ENCODE measurements at regions not wholly inside any gene's neighbourhood (a gene's known extent, or its start where the extent isn't known, plus 50 kb on each side); places are given as distances from the start of the nearest gene placed in this dataset.

GRCh38 chrX:5278908-5279307 is 949.8 kb downstream of the NLGN4X start:
- no peak for DNase-seq

- DNase-seq = no peak
Observed at GRCh38 chrX:5265324-5265850, 963.3 kb downstream of the NLGN4X start.

GRCh38 chrX:5250106-5250505 is 978.6 kb downstream of the NLGN4X start:
- no peak for DNase-seq

DNA sequence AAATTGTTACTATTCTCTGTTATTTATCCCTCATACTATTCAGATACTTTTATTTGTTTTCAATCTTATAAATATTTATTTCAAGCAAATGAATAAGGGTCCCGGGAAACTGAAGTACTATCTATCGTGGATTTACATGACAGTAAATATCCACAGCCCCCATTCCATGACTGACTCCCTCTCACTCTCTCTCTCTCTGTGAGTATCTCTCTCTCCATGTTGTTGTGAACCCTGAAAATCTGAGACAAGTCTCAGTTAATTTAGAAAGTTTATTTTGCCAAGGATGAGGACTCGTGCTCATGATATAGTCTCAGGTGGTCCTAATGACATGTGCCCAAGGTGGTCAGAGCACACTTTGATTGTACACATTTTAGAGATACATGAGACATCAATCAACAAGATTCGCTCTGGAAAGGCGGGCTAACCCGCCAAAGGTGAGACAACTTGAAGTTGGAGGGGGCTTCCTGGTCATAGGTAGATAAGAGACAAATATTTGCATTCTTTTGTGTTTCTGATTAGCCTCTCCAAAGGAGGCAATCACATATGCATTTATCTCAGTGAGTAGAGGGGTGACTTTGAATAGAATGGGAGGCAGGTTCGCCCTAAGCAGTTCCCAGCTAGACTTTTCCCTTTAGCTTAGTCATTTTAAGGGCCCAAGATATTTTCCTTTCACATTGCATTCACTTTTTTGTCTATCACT is 986.4 kb downstream of the NLGN4X start:
- DNase-seq = no peak

- no peak for DNase-seq
Observed at GRCh38 chrX:5236749-5237148, 991.9 kb downstream of the NLGN4X start.

GRCh38 chrX:5236096-5236495 is 992.6 kb downstream of the NLGN4X start:
- DNase-seq = no peak

DNA sequence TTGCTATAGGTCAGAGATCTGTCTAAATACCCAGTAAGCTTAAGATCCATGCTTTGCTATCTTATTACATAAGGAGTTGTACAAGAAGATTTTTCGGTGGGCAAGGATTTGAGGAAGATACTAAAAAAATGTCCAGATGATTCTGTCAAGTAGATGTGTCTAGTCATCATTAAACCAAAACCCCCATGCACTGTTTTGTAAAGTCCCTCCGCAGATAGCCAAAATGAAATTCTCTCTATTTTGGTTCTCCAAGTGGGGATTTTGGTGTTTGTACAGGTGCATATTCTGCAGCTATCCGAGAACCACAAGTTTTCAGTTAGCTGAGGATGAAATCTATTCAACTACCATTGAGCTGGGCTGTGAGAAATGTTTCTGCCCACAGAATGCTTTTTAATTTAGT is 994.8 kb downstream of the NLGN4X start:
- DNase-seq = no peak

GRCh38 chrX:5220421-5220820 is 1008.2 kb downstream of the NLGN4X start:
- no peak for DNase-seq

- DNase-seq = no peak
Observed at GRCh38 chrX:5194806-5195205, 1033.9 kb downstream of the NLGN4X start.

DNA sequence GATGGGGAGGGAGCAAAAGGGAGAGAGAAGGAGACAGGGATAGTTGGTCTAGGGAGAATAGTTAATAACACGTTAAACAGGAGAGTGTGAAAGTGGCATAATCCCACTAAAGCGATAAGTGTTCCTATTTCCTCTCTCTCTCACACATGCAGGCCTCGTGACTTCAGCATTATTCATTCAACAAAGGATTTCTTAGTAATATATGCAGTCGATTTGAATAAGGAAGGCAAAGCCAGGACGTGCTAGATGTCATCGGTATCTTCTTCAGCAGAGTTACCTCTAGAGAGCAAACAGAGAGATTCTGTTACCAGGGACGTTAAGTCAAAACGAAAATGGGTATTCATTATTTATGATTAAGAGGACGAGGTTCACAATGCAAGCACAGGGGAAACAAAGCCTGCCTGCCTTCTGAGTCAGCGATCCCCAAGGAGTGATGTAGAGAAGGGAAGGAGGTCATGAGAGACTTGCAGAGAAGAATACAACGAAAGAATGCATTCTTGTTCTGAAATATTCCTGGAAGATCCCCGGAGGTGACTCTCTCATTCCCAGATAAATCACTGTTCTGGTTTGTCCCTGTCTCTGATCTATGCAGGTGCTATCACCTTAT is 1048.4 kb downstream of the NLGN4X start:
- no peak for DNase-seq

GRCh38 chrX:5176766-5177165 is 1051.9 kb downstream of the NLGN4X start:
- no peak for DNase-seq

DNA sequence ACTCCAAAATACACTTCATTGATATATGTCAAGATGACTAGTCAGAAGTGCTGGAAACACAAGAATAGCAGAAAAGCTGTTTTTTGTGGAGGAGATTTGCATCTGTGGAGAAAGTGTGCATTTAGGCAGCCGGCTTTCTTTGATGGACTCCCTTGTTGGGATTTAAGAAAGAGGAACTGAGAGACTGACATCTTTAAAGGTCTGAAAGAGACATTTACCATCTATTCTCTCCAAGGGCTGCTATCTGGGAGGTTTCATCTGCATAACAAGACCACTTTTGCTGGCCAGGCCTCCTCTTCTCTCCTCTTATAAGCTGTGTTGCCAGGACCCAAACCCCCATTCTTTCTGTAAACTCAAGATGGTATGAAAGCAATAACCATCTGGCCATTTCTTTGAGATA is 1065.0 kb downstream of the NLGN4X start:
- DNase-seq = no peak

GRCh38 chrX:5155301-5155700 is 1073.4 kb downstream of the NLGN4X start:
- no peak for DNase-seq

- DNase-seq = no peak
Observed at GRCh38 chrX:5145957-5146356, 1082.7 kb downstream of the NLGN4X start.

DNA sequence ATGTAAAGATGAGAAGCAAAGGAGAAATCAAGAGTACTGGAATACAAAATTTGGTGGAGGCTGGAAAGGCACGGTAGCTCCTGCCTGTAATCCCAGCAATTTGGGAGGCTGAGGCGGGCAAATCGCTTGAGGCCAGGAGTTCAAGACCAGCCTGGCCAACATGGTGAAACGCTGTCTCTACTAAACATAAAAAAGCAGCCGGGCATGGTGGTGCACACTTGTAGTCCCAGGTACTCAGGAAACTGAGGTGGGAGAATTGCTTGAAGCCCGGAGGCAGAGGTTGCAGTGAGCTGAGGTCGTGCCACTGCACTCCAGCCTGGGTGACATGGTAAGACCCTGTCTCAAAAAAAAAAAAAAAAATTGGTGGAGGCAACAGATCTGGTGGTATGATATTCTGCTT is 1086.0 kb downstream of the NLGN4X start:
- no peak for DNase-seq

- no peak for DNase-seq
Observed at GRCh38 chrX:5122181-5122678, 1106.4 kb downstream of the NLGN4X start.

DNA sequence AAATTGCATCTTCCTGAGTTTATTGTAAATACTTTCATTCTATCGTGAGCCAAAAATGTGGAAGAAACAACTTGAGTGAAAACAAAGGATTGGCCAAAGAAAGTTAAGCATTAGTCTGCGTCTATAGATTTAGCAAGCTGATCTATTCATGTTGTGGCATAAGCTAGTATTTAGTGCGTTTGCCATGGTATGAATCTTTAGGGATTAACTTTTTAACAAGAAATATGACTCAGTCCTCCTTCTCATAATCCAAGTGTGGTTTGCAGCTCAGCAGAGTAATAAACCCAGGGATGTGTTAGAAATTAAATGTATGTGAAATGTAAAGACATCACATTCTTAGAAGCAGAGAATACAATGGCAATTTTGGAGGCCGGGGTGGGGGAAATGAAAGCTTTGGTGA is 1110.9 kb downstream of the NLGN4X start:
- DNase-seq = no peak

GRCh38 chrX:5113128-5113527 is 1115.5 kb downstream of the NLGN4X start:
- DNase-seq = no peak

DNA sequence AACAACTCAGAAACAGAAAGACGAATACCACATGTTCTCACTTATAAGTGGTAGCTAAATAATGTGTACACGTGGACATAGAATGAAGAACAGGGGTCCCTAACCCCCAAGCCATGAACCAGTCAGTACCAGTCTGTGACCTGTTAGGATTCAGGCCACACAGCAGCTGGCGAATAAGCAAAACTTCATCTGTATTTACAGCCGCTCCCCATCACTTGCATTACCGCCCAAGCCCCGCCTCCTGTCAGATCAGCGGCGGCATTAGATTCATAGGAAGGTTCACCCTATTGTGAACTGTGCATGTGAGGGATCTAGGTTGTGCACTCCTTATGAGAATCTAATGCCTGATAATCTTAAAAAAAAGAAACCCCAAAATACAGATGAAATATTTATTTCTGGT is 1128.7 kb downstream of the NLGN4X start:
- no peak for DNase-seq

- DNase-seq = no peak
Observed at GRCh38 chrX:5086388-5086787, 1142.3 kb downstream of the NLGN4X start.

DNA sequence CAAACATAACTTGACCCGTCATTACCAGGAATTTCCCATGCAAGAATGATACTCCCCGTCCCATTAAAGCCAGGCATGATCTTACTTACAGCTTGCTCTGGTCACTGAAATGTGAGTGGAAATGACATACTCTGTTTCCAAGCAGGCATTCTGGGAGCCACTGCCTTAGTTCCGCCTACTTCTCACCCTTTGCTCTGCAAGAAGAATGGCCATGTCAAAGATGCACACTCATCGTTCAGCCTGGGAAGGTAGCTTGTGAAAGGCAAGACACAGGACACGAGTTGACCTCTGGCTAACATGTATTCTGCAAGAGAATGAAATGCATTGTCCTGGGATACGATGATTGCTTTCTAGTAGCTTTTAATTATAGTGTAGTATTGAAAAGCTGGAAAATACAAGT is 1144.4 kb downstream of the NLGN4X start:
- DNase-seq = no peak

GRCh38 chrX:5082705-5083104 is 1146.0 kb downstream of the NLGN4X start:
- no peak for DNase-seq

DNA sequence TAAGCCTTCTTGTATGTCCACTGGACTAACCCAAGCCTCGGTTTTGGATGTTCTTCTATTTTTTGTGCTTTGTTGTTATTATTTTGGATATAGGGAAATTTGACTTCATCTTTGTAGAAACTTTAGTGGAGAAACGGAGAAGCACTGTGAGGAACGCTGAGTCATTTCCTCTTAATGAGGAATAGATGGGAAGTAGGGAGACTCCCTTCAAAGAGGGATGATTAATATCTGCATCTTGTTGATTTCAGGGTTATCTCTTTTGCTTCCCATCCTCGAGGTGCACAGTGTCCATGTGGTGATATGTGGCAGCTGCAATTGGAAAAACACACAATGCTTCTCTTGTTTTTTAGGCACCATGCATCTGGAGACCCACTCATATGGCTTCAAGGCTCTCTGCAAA is 1147.9 kb downstream of the NLGN4X start:
- no peak for DNase-seq

GRCh38 chrX:5068550-5068949 is 1160.1 kb downstream of the NLGN4X start:
- no peak for DNase-seq

GRCh38 chrX:5057786-5058185 is 1170.9 kb downstream of the NLGN4X start:
- DNase-seq = no peak

All from activated gamma-delta T cell (primary cell).